Gastrocnemius medialis (tissue), 4 donors: ENCODE measurements at regions not wholly inside any gene's neighbourhood (a gene's known extent, or its start where the extent isn't known, plus 50 kb on each side); places are given as distances from the start of the nearest gene placed in this dataset.

Experiments used
- ATAC-seq, 2 donors: fragments of 150-250 bp; one replicate each; pipeline ENCODE4 v1.9.1; 2016
- DNase-seq, 2 donors: peaks; one replicate each; pipeline ENCODE4 v3.0.0-alpha.2; 2019
- H3K27ac ChIP-seq, 4 donors: fragments of 200-600 bp; sonication (generic); 1 replicate in 1 of 4; 2 replicates in 3 of 4; pipeline ENCODE4 v1.5.1; 2016 to 2018; ENCODE audit warnings: mild to moderate bottlenecking in 2 of 4, moderate library complexity in 1 of 4
- H3K27me3 ChIP-seq, 3 donors: fragments of 200-600 bp; sonication (generic) in 2 of 3; 1 replicate in 1 of 3; 2 replicates in 2 of 3; pipeline versions ENCODE4 v1.5.1 to v1.6.0; 2016 to 2019; ENCODE audit warnings: mild to moderate bottlenecking in 1 of 3, moderate library complexity in 1 of 3
- H3K36me3 ChIP-seq, 2 donors: fragments of 200-600 bp; sonication (generic) in 1 of 2; one replicate each; pipeline ENCODE4 v1.5.1; 2017 to 2018
- H3K4me1 ChIP-seq, 2 donors: fragments of 200-600 bp; sonication (generic) in 1 of 2; one replicate each; pipeline ENCODE4 v1.5.1; 2016 to 2017; ENCODE audit warnings: mild to moderate bottlenecking in 2 of 2
- H3K4me3 ChIP-seq, 4 donors: fragments of 200-600 bp; sonication (generic) in 3 of 4; 1 replicate in 1 of 4; 2 replicates in 3 of 4; pipeline ENCODE4 v1.5.1; 2016 to 2019; ENCODE audit warnings: mild to moderate bottlenecking in 2 of 4
- H3K9me3 ChIP-seq, 3 donors: fragments of 200-600 bp; sonication (generic) in 2 of 3; 1 replicate in 1 of 3; 2 replicates in 2 of 3; pipeline ENCODE4 v1.5.1; 2016 to 2019
- CTCF ChIP-seq, 5 experiments: fragments of 450-650 bp in 3 of 5; fragments of 200-600 bp in 2 of 5; sonication (generic) in 2 of 5; IDR thresholded peaks in 4 of 5; conservative IDR thresholded peaks in 1 of 5; 1 replicate in 4 of 5; 2 replicates in 1 of 5; pipeline ENCODE4 v1.5.1; 2016 to 2019; ENCODE audit warnings: antibody characterized with exemption in 5 of 5, mild to moderate bottlenecking in 3 of 5, moderate library complexity in 3 of 5
- POLR2A ChIP-seq, 2 donors: fragments of 450-650 bp; IDR thresholded peaks; one replicate each; pipeline ENCODE4 v1.6.1; 2017; ENCODE audit warnings: antibody characterized with exemption in 2 of 2, mild to moderate bottlenecking in 2 of 2, moderate library complexity in 2 of 2
- in situ Hi-C, 4 donors: fragments of 200-750 bp; cut with MboI; loops; one replicate each; pipeline versions ENCODE4 v1.15.0 to v1.8.0; 2017; ENCODE audit warnings: low sequenced_read_pairs in 4 of 4
- intact Hi-C: fragments of 100-400 bp; cut with DNase I; formaldehyde crosslinking; loops from one replicate; pipeline ENCODE4 v1.15.1; 2023; ENCODE audit warnings: low total_unique reads

GRCh38 chr10:131496351-131497052 lies 185.0 kb upstream of the TCERG1L start:
- ATAC-seq (no peak), DNase-seq (no peak)
- Histone ChIP-seq H3K4me3 (no peak overlapping the region), H3K27ac (no peak overlapping the region), H3K9me3 (no peaks in the 10 kb centered on the region), H3K4me1 (no peaks in the 10 kb centered on the region), H3K27me3 (no peaks in the 10 kb centered on the region), H3K36me3 (no peaks in the 10 kb centered on the region)
- TF ChIP-seq CTCF (IDR thresholded peaks at IDR 0.05 in 4 of 5, conservative IDR thresholded peaks at IDR 0.05 in 1 of 5), result no peak
- no peak for TF ChIP-seq POLR2A (IDR thresholded peaks at IDR 0.05)
- intact Hi-C loops, result no loop called here
- in situ Hi-C loops, result no loop called here

GRCh38 chr10:131499566-131499965 lies 188.0 kb upstream of the TCERG1L start:
- H3K27ac ChIP-seq, result no peak overlapping the region
- H3K36me3 ChIP-seq, result no peaks in the 10 kb centered on the region
- no peaks in the 10 kb centered on the region for H3K4me1 ChIP-seq
- TF ChIP-seq POLR2A (IDR thresholded peaks at IDR 0.05), result no peak
- no peak for TF ChIP-seq CTCF (IDR thresholded peaks at IDR 0.05 in 4 of 5, conservative IDR thresholded peaks at IDR 0.05 in 1 of 5)
- in situ Hi-C loops, result no loop called here
- H3K4me3 ChIP-seq, result no peak overlapping the region
- peaks cover 0 to 7% (median 0%) of the 10 kb centered on the region in 3 donors for H3K9me3 ChIP-seq
- H3K27me3 ChIP-seq, result no peaks in the 10 kb centered on the region
- intact Hi-C loops, result no loop called here
- ATAC-seq (no peak), DNase-seq (no peak)

GRCh38 chr10:131500181-131500580 lies 188.7 kb upstream of the TCERG1L start:
- ATAC-seq, result no peak

GRCh38 chr10:131500892-131501291 lies 189.4 kb upstream of the TCERG1L start:
- in situ Hi-C loops (no loop called here), intact Hi-C loops (no loop called here)
- H3K27ac ChIP-seq, result no peak overlapping the region
- DNase-seq (no peak), ATAC-seq (no peak)
- no peaks in the 10 kb centered on the region for H3K27me3 ChIP-seq
- H3K4me1 ChIP-seq, result no peaks in the 10 kb centered on the region
- H3K36me3 ChIP-seq, result no peaks in the 10 kb centered on the region
- no peak overlapping the region for H3K4me3 ChIP-seq
- TF ChIP-seq POLR2A (IDR thresholded peaks at IDR 0.05) (no peak), CTCF (IDR thresholded peaks at IDR 0.05 in 4 of 5, conservative IDR thresholded peaks at IDR 0.05 in 1 of 5) (no peak)
- peaks cover 0 to 7% (median 0%) of the 10 kb centered on the region in 3 donors for H3K9me3 ChIP-seq

More at GRCh38 chr10:131500181-131500580, 188.7 kb upstream of the TCERG1L start:
- Histone ChIP-seq H3K36me3 (no peaks in the 10 kb centered on the region), H3K27ac (no peak overlapping the region), H3K27me3 (no peaks in the 10 kb centered on the region), H3K9me3 (peaks cover 0 to 7% (median 0%) of the 10 kb centered on the region in 3 donors), H3K4me3 (no peak overlapping the region), H3K4me1 (no peaks in the 10 kb centered on the region)
- no peak for TF ChIP-seq CTCF (IDR thresholded peaks at IDR 0.05 in 4 of 5, conservative IDR thresholded peaks at IDR 0.05 in 1 of 5)
- no peak for TF ChIP-seq POLR2A (IDR thresholded peaks at IDR 0.05)
- in situ Hi-C loops, result no loop called here
- intact Hi-C loops, result no loop called here
- DNase-seq, result no peak

GRCh38 chr10:131503992-131504391 lies 192.5 kb upstream of the TCERG1L start:
- H3K27ac ChIP-seq, result no peak overlapping the region
- no peaks in the 10 kb centered on the region for H3K36me3 ChIP-seq
- H3K27me3 ChIP-seq, result no peaks in the 10 kb centered on the region
- ATAC-seq (no peak), DNase-seq (no peak)
- H3K9me3 ChIP-seq, result peaks cover 0 to 7% (median 0%) of the 10 kb centered on the region in 3 donors
- intact Hi-C loops, result no loop called here
- TF ChIP-seq CTCF (IDR thresholded peaks at IDR 0.05 in 4 of 5, conservative IDR thresholded peaks at IDR 0.05 in 1 of 5) (no peak), POLR2A (IDR thresholded peaks at IDR 0.05) (no peak)
- no peaks in the 10 kb centered on the region for H3K4me1 ChIP-seq
- in situ Hi-C loops, result no loop called here
- H3K4me3 ChIP-seq, result peak overlapping the region in 1 of 4 donors; percentile 13
